Caki2 (cell line): ENCODE measurements at regions not wholly inside any gene's neighbourhood (a gene's known extent, or its start where the extent isn't known, plus 50 kb on each side); places are given as distances from the start of the nearest gene placed in this dataset.
A peak's percentile ranks its signal among the peaks of the same experiment; 100 is the strongest.

ENCODE experiments used
- DNase-seq: peaks from one replicate; pipeline ENCODE4 v3.0.0-alpha.2; 2015; ENCODE audit warnings: low read depth
- in situ Hi-C: cut with HindIII; loops from 2 replicates; pipeline ENCODE4 v1.10.0; 2016; ENCODE audit warnings: low sequenced_read_pairs, low pct_unique_long_range_greater_than_20kb, mixed read lengths

DNA sequence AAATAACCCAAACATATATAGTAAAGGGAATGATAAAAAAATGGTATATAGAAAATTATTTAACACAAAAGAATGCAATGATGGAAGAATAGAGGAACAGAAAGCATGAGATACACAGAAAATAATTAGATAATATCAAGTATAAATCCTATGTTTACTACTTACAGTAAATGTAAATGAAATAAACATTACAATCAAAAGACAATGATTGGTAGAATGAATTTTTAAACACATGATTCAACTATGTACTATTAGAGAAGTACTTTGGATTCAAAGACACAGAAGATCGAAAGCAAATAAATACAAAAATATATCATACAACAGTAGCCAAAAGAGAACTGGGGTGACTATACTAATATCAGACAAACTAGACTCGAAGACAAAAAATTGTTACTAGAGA lies 97.6 kb upstream of the PARD3B start:
- DNase-seq, result no peak
- in situ Hi-C loops, result no loop called here

DNA sequence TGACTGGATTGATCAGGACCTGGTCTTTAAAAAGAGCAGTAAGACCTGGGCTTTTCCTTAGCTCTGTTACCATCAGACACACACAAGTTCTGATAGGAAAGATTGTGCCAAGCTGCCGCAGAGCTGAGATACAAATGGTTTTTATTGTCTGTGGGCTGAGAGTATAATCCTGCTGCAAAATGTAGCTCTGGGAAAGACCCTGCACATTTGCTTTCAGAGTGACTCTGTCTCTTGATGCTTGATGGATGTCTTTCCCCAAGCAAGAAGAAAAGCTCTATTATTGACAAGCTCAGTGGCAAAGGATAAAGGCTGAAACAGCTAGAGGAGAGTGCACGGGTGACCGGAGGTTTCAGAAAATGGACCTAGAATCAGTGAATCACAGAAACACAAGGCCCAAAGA lies 95.3 kb upstream of the PARD3B start:
- in situ Hi-C loops, result no loop called here

DNA sequence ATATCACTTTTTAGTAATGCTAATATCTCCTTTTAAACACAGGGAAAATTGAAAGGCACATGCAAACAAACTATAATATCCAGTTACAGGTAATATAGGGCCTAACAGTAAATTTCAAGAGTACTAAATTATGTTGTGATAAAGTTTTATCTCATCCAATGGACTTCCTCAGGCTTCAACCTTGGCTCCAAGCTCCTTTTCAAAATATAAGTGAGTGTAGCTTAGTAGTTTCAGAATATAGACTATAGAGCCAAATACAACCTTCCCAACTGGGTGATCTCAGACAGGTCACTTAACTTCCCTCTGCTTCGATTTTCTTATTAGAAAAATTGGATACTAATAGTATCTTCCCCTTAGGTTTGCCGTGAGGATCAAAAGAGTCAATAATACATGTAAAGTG lies 93.5 kb upstream of the PARD3B start:
- in situ Hi-C loops, result no loop called here
- DNase-seq, result no peak

More for the DNA sequence above, 95.3 kb upstream of the PARD3B start:
- no peak for DNase-seq

DNA sequence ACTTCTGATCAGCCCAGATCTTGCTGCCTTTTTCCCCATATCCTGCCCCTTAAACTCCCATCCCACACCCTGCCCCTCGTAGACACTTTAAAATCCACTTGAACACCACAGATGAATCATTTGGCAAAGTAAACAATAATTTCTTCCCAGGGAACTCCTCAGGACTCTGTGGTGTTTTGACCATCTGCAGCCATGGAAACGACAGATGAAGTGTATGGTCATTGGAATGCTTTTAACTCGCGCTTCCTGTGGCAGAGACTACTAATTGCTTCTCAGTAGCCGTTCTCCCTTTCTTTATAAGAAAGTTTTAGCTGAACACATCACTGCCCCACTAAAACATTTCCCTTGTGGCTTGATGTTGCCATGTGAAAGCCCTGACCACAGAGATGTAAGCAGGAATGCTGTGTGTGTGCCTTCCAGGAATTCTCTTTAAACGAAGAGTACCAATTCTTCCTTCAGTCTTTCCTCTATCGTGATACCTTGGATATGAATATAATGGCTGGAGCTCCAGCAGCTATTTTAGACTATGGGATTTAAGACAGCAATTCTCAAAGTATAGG lies 92.7 kb upstream of the PARD3B start:
- DNase-seq, result peak; percentile 97
- in situ Hi-C loops, result no loop called here

DNA sequence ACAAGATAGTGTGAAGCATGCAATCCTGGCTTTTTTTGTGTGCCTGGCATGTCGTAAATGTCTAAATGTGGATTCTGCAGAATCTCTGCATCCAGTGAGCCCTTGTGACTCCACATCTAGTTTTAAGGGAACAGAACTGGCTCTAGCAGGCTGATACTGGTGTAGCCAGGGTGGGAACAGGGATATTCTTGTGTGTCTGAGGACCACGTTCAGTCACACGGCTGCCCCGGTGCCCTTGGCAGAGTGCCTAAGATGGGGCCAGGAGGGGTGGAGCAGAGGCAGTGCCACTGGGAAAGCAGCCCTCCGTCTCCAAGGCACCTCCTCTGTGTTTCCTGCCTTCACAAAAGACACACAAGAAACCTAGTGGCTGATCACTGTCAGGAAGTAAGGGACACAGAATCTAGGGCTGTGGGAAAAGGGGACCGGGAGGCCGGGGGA lies 91.5 kb upstream of the PARD3B start:
- DNase-seq, result peak; percentile 42
- in situ Hi-C loops, result no loop called here

DNA sequence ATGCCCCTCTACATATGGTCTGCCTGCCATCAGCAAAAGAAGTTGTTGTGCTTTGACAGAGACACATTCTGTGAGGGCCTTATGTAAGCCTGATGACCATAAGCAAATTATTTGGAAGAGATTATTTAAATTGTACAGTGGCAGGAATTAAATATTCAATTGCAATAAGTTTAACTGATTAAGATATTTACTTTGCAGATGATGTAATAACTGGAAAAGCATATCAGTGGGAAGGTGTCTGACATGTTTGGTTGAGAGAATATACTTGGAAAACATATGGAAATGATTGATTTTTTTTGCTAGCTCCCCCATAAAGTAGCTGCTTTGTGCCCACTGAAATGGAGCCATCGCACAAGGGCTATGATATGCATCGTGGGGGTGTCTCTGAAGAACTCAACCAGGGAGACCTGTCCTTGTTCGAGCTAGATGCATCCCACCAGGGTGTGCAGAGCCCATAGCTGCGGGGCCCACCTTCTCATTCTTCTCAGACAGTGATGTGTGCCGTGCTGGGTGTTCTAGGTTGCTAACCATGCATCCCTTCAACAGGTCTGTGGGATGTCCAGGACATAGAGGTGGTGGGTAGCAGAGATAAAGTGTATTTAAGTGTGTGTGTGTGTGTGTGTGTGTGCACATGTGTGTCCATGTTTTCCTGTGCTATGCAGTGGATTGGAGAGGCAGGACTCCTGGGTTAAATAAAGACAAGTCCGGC lies 90.4 kb upstream of the PARD3B start:
- in situ Hi-C loops, result no loop called here
- no peak for DNase-seq

DNA sequence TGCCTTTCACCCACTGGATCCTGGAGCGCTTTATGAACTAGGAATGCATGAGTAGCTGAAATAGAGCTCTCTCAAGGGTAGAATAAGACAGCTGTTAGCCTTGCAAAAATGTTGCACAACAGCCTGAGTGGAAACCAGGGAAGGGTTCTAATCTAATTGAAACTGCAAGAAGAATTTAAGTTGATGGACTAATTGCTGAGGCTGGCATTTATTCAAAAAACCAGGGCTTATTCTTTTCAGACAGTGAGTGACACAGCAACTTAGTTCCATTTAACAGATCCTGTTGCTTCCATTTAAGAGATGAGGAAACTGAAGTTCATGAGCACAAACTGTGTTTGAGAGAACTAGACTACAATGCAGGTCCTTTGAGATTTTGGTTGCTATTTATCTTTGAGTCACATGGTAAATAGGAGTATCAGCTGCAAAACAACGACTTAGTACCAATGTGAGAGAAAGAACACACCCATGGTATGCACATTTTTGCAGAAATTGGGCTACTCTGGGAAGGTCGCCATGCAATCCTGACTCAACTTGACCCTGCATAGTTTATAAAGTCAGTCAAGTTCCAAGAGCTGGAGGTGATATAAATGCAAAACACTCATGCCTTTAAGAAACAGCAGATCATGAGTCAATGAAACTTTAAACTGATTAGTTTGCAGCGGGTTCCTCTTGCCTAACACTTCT lies 76.4 kb upstream of the PARD3B start:
- in situ Hi-C loops, result no loop called here
- DNase-seq, result no peak

DNA sequence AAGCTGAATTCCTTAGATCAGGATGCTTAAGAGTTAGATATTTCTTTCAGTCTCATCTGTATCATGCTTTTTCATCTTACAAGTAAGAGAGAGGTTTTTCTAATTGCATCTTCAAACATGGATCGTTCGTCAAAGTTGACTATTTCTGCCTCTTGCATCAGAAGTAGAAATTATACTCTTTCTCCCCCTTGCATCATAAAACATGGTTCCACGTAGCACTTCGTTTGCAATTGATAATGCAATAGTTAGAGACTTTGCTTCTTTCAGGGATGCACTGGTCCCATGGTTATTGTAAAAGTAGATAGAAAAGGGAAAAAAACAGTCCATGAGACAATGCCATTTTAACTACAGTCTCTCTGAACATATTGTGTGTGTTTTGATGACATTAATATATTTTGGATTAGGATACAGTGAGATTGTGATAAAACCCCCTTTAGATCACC lies 75.1 kb upstream of the PARD3B start:
- no peak for DNase-seq

DNA sequence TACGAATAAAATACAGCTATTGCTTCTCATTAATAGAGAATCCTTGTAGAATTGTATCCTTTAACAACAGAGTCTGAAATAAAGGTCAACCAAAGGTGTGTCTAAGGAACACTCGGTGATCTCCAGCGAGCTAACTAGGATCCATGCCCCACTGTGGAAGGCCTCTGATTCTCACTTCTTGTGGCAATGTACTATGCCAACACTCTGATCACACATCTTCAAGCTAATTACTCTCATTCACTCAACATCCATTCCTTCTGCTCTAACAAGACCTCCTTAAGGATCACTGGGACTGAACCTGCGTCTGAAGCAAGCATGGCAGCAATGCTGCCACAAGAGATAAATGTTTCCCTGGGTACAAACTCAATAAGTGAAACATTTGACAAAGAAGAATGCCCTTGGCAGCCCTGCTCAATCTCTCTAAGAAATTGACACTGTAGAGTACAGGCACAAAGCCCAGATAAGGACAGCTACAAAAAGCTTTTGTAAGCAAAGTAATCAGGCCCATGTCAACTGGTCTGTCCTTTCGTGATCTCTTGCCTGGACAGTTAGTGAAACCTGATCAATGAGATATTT lies 74.6 kb upstream of the PARD3B start:
- no peak for DNase-seq
- in situ Hi-C loops, result no loop called here

More for the DNA sequence above, 75.1 kb upstream of the PARD3B start:
- in situ Hi-C loops, result no loop called here

DNA sequence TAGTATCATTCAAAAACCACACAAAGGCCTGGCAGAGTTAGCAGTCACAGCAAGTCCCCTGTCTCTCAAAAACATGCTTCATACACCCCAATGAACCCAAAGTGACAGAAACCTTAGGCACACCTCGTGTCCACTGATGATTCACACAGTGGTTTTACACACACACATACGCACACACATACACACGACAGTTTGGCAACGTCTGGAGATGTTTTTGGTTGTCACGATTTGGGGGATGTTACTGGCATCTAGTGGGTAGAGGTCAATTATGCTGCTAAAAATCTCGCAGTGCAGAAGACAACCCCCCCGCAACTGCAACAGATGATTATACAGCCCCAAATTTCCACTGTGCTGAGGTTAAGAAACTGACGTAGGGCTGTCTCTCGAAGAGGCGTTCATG lies 72.9 kb upstream of the PARD3B start:
- DNase-seq, result no peak
- in situ Hi-C loops, result no loop called here

DNA sequence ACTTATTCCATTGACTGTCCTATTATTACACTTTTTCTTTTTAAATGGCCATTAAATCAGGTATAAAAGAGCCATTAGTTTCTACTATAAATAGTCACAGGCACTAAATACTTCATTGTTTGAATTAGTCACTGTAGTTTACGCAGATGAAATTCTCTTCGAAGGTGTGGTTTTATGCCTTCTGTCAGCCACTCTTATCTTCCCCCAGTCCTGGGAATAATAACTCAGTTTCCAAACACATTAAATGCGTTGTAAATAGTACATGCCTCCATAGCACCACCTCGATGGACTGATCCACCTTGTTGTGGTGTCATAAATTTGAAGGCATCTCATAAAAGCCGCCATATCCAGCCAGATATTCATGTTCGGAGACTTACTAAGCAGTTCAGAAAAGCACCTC lies 72.1 kb upstream of the PARD3B start:
- DNase-seq, result no peak
- in situ Hi-C loops, result no loop called here

DNA sequence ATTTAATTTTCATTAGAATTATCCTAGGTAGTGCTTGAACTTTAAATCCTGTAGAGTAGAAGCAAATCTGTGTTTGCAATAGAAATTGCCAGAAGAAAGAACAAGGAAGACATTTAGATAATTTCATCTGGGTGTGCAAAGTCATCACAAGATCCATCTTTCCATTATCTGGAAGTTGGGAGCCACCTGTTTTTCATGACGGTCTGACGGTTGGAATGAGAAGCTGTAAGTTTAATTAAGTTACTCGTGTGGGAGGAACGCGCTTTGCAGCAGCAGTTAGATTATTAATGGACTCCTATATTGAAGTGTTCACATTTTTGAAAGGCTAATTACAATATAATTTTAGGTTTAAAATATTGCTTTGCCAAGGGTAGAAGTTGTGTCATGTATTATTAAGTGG lies 69.9 kb upstream of the PARD3B start:
- in situ Hi-C loops, result no loop called here
- no peak for DNase-seq

DNA sequence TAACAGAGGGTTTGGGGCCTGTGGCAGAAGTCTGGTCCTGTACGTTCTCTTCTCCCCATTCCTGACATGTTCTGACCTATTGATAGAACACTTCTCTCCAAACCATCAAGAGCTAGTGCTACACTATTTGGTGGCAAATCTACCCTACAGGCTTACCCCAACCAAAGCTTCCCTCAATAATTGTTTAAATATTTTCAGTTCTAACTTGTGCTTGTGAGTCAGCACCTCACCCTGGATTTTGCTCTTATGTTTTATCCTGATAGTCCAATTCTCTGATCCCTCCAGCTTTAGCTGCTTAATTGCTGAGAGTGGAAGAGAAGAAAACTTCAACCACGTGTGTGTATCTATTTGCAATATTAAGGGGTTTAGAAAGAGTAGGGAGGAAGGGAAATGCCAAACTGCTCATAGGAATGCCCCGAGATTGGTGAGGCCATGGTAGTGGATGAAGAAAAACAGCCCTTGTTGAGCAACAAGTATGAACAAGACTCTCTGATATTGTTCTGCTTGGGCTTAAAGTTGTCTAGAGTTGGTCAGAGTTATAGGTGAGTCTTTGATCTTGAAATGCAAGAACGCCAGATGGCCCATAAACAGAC lies 67.8 kb upstream of the PARD3B start:
- in situ Hi-C loops, result no loop called here
- no peak for DNase-seq

DNA sequence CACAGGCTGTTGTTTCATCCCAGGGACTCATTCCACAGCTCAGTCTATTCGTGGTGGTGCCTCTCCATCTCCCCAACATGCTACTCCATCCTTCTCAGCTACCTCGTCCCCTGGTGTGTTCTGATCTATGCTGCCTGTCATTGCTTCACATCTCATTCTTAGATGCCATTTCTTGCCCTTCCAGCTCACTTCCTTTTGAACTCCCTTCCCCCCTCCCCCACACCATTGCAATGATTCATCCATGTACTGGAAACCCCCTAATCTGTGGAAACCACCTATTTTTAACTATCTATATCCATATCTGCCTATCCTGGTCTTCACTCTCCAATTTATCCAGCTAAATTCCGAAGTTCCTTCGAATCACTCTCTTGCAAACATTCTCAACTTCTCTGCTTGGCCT lies 65.7 kb upstream of the PARD3B start:
- in situ Hi-C loops, result no loop called here
- DNase-seq, result peak; percentile 54

DNA sequence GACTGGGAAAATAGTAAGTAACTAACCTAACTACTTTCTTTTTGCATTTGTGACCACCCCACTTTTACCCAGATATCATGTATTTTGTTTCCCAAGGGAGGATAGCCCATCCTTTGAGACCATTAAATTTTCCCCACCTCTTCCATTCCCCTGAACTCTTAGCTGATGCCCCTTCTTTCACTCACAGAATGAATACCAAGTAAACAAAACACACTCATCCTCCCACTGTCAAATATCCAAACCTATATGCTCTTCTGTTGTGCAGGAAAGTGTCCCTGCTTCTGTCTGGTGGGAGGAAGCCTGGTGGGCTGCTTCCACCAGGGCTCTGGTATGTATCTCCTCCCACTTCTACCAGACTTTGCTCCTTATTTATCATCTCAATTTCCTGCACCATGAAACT lies 64.6 kb upstream of the PARD3B start:
- in situ Hi-C loops, result no loop called here
- no peak for DNase-seq

DNA sequence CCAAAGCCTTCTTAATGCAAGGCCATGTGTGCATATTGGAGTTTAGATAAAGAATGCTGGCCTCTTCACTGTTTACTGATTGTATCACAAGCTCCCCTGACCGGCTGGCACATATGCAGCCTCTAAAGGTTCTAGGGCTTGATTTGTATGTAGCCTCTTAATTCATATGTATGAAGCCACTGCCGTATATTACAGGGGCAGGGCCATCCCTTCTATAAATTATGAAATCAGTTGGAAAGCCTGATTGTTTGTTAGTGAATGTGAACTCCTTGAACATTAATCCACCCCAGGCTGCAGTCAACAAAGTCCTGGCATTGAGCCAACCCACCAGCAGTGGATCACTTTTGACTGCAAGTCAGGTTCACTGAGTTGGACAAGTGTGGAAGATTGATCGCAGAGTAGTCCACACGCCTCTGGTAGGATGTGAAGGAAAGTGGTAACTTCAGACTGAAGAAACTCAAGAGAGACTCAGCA lies 61.6 kb upstream of the PARD3B start:
- DNase-seq, result no peak

DNA sequence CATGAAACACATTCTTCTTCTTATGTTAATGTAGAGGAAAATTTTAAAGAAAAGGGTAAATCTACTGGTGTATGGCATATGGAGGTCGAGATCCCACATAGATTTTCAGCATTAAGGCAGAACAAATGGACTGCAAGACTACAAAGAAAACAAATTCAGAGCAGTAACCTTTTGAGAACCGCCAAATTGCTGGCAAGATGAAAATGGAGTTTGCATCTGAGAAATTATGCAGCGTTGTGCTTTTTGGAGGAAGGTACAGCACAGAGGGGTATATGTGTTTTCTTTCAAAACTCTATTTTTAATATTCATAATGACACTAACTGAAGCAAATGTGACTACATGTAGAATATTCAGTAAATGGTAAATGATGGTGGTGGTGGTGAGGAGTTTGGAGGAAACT lies 59.0 kb upstream of the PARD3B start:
- DNase-seq, result no peak
- in situ Hi-C loops, result no loop called here

More for the DNA sequence above, 61.6 kb upstream of the PARD3B start:
- in situ Hi-C loops, result no loop called here

DNA sequence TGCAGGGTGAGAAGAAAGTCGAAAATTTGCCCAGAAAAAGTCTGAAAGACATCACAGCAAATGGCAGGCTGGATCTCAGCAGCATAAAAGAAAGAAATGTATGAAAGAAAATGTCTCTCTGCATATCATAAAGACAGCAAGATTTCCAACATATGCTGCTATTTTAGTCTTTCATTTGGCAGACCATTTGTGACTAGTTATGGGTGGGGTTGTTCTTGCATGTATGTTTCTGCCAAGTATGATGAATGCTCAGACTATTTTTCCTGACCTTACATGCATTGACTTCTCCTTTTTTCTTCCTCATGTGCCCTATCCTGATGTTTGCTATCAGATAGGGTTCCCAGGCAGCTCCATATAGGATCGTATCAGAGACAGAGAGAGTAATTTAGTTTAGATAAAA lies 58.5 kb upstream of the PARD3B start:
- no peak for DNase-seq
- in situ Hi-C loops, result no loop called here
